Thoracic aorta (tissue), 2 donors: ENCODE measurements at regions not wholly inside any gene's neighbourhood (a gene's known extent, or its start where the extent isn't known, plus 50 kb on each side); places are given as distances from the start of the nearest gene placed in this dataset.

Source experiments
- ATAC-seq: fragments of 150-250 bp; one replicate; pipeline ENCODE4 v1.8.0; 2017; ENCODE audit warnings: low read depth; ENCODE audit not compliant: insufficient number of reproducible peaks, low FRiP score
- DNase-seq: peaks from one replicate; pipeline ENCODE4 v3.0.0-alpha.2; 2020; ENCODE audit warnings: low spot score
- H3K27ac ChIP-seq, 2 donors: fragments of 200-600 bp; sonication (generic); 1 replicate in 1 of 2; 2 replicates in 1 of 2; pipeline ENCODE4 v1.5.1; 2016; ENCODE audit warnings: mild to moderate bottlenecking in 2 of 2, moderate library complexity in 2 of 2
- H3K27me3 ChIP-seq: fragments of 200-600 bp; sonication (generic); replicated peaks from 2 replicates; pipeline ENCODE4 v1.6.0; 2016; ENCODE audit warnings: mild to moderate bottlenecking; ENCODE audit not compliant: insufficient read depth
- H3K36me3 ChIP-seq: fragments of 200-600 bp; sonication (generic); one replicate; pipeline ENCODE4 v1.5.1; 2016
- H3K4me1 ChIP-seq, 2 donors: fragments of 200-600 bp; sonication (generic); 1 replicate in 1 of 2; 2 replicates in 1 of 2; pipeline versions ENCODE4 v1.5.1 to v1.6.0; 2016; ENCODE audit warnings: low read depth in 2 of 2, mild to moderate bottlenecking in 1 of 2; ENCODE audit not compliant: control insufficient read depth in 1 of 2
- H3K4me3 ChIP-seq: fragments of 200-600 bp; sonication (generic); 2 replicates; pipeline ENCODE4 v1.5.1; 2016; ENCODE audit warnings: mild to moderate bottlenecking
- H3K9me3 ChIP-seq: fragments of 200-600 bp; sonication (generic); 2 replicates; pipeline ENCODE4 v1.5.1; 2016
- CTCF ChIP-seq: fragments of 200-600 bp; sonication (generic); IDR thresholded peaks from one replicate; pipeline ENCODE4 v1.5.1; 2019; ENCODE audit warnings: antibody characterized with exemption

- no peaks in the 10 kb centered on the region for H3K9me3 ChIP-seq
- no peak for DNase-seq
- TF ChIP-seq CTCF, result no peak
- H3K27me3 ChIP-seq, result no peaks in the 10 kb centered on the region
- H3K4me3 ChIP-seq, result no peak overlapping the region
- no peaks in the 10 kb centered on the region for H3K36me3 ChIP-seq
- H3K4me1 ChIP-seq, result no peaks in the 10 kb centered on the region
- no peak overlapping the region for H3K27ac ChIP-seq
- ATAC-seq, result no peak
Observed at GRCh38 chr15:92705764-92706163, 50.2 kb upstream of the FAM174B start.

GRCh38 chr15:92706201-92706600 lies 50.6 kb upstream of the FAM174B start:
- TF ChIP-seq CTCF, result no peak
- Histone ChIP-seq H3K27me3 (no peaks in the 10 kb centered on the region), H3K9me3 (no peaks in the 10 kb centered on the region), H3K4me3 (no peak overlapping the region), H3K27ac (no peak overlapping the region), H3K4me1 (no peaks in the 10 kb centered on the region), H3K36me3 (no peaks in the 10 kb centered on the region)
- no peak for DNase-seq
- ATAC-seq, result no peak

GRCh38 chr15:92707880-92708551 lies 52.4 kb upstream of the FAM174B start:
- no peak overlapping the region for H3K4me3 ChIP-seq
- no peak overlapping the region for H3K27ac ChIP-seq

GRCh38 chr15:92708635-92709034 lies 53.1 kb upstream of the FAM174B start:
- Histone ChIP-seq H3K4me1 (no peaks in the 10 kb centered on the region), H3K36me3 (no peaks in the 10 kb centered on the region), H3K27ac (no peak overlapping the region), H3K27me3 (no peaks in the 10 kb centered on the region), H3K9me3 (no peaks in the 10 kb centered on the region), H3K4me3 (no peak overlapping the region)
- no peak for TF ChIP-seq CTCF
- DNase-seq, result no peak
- ATAC-seq, result no peak

More at GRCh38 chr15:92707880-92708551, 52.4 kb upstream of the FAM174B start:
- ATAC-seq, result no peak
- H3K27me3 ChIP-seq, result no peaks in the 10 kb centered on the region
- no peaks in the 10 kb centered on the region for H3K36me3 ChIP-seq
- no peaks in the 10 kb centered on the region for H3K4me1 ChIP-seq
- H3K9me3 ChIP-seq, result no peaks in the 10 kb centered on the region
- no peak for DNase-seq
- TF ChIP-seq CTCF, result no peak

GRCh38 chr15:92709110-92709790 lies 53.7 kb upstream of the FAM174B start:
- Histone ChIP-seq H3K36me3 (no peaks in the 10 kb centered on the region), H3K9me3 (no peaks in the 10 kb centered on the region), H3K4me1 (no peaks in the 10 kb centered on the region), H3K27ac (no peak overlapping the region), H3K27me3 (no peaks in the 10 kb centered on the region), H3K4me3 (no peak overlapping the region)
- no peak for TF ChIP-seq CTCF
- no peak for DNase-seq
- ATAC-seq, result no peak
